ENCODE measurements at regions not wholly inside any gene's neighbourhood (a gene's known extent, or its start where the extent isn't known, plus 50 kb on each side); places are given as distances from the start of the nearest gene placed in this dataset.
"Not testable (repeated sequence)": the region's sequence is repeated elsewhere in the genome, so short reads cannot be mapped to it uniquely, and the experiment has no call there.

- TF ChIP-seq BHLHE40 (IDR thresholded peaks at IDR 0.05; ENCODE audit: borderline replicate concordance); NFRKB (IDR thresholded peaks at IDR 0.05); FOXM1 (IDR thresholded peaks at IDR 0.05; ENCODE audit: borderline replicate concordance); ARNT (IDR thresholded peaks at IDR 0.05); ELF4 (IDR thresholded peaks at IDR 0.05); L3MBTL2 (conservative IDR thresholded peaks at IDR 0.05); PKNOX1 (IDR thresholded peaks at IDR 0.05); SP1 (IDR thresholded peaks at IDR 0.05); FOXA1 (IDR thresholded peaks at IDR 0.05); FOXK2 (IDR thresholded peaks at IDR 0.05); LEF1 (IDR thresholded peaks at IDR 0.05; ENCODE audit: borderline replicate concordance); HDGF (IDR thresholded peaks at IDR 0.05; ENCODE audit: borderline replicate concordance); SUZ12 (IDR thresholded peaks at IDR 0.05); TARDBP (IDR thresholded peaks at IDR 0.05): not testable (repeated sequence)
Measured at GRCh38 chr12:29017532-29017931, 131.5 kb upstream of the FAR2 start.
